NCI-H1694 (cell line): ENCODE measurements at regions not wholly inside any gene's neighbourhood (a gene's known extent, or its start where the extent isn't known, plus 50 kb on each side); places are given as distances from the start of the nearest gene placed in this dataset.
"Not testable (repeated sequence)": the region's sequence is repeated elsewhere in the genome, so short reads cannot be mapped to it uniquely, and the experiment has no call there.

Source experiments
- DNase-seq: peaks from one replicate; lab custom pipeline; 2025; lab: John Stamatoyannopoulos, UW

- no peak for DNase-seq
Observed at GRCh38 chr5:66413931-66414330, 182.3 kb upstream of the MAST4 start.

DNA sequence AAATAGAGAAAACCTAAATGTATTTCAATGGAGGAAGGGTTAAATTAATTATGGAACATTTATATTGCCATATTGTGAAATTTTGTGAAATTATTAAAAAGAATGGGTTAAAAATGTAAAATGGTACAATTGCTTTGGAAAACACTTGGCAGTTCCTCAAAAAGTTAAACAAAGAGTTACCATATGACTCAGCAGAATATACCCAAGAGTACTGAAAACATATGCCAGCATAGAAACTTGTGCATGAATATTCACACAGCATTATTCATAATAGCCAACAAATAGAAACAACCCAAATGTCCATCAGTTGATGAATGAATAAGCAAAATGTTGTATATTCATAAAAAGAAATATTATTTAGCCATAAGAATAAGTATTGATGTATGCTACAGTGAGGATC lies 181.0 kb upstream of the MAST4 start:
- DNase-seq = no peak

GRCh38 chr5:66416698-66417097 lies 179.5 kb upstream of the MAST4 start:
- no peak for DNase-seq

DNA sequence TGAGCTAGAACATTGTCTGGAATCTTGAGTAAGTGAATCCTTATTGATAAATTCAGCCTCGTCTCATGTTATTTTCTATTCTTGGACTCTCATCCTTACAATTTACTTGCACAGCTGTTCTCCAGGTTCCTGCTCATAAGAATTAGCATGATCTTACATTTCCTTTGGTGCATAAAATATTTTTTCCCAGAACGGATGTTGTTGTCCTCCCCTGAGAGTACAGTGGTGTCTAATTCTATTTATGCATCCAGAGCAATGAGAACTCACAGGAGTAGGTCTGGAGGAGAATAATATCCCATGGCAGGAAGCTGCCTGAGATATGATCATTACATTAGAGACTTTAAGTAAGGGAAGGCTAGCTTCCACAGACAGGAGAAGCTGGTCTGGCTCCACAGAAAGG lies 178.4 kb upstream of the MAST4 start:
- DNase-seq = no peak

- no peak for DNase-seq
Observed at GRCh38 chr5:66423484-66423883, 172.7 kb upstream of the MAST4 start.

DNA sequence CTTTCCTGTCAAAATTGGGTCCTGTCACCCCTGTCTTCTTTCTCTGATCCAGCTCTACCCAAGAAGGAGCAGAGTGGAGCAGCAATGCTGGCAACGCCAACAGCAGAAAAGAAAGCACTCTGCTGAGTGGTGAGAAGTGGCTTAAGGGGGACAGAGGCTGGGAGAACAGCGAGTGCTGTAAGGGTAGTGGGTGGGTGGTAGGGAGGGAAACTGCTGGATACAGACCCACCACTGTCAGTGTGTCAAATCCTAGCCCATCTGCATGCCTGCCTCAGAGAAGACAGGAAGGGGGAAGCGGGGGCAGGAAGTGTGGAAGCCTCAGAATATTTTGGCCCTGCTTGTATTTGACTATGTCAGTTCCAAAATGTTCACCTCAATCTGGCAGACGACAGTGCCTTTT lies 170.4 kb upstream of the MAST4 start:
- DNase-seq = no peak

DNA sequence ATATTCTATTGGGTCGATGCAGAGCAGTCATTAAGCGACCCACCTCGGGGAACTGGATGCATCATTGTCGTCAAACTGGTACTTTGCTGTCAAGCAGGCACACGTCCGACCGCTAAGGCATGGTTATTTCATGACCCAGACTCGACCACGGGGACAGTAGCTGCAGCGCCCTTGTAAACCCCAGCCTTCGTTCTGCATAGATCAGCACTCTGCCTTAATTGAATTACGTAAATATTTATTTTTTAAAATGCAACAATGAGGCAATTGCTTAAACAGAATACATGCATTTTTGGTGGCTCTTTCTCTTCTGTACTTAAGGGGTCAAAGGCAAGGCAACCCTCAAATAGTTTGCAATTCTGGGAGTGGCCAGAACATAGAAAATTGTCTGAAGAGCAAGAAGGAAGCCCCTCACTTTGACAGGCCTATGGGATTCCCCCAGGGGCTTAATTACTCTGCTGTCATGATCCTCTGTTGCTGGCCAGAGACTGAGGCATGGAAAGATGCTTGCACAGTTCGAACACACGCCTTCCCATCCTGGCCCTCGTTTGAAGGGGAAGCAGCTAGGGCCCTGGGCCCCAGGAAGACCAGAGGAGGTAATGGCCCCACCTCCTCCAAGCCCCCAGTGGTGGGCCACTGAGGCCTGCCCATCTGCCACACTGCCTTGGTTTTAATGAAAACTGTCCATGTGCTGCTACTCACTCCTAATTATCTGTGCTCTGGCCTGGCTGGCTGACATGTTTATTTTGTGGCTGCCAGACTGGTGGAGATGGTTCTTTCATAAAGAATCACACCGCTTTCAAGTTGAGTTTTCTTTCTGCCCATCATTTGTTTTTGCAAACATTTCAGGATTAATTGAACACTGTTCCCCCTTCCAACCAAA lies 169.7 kb upstream of the MAST4 start:
- no peak for DNase-seq

- no peak for DNase-seq
Observed at GRCh38 chr5:66427139-66427442, 169.1 kb upstream of the MAST4 start.

GRCh38 chr5:66436721-66437120 lies 159.5 kb upstream of the MAST4 start:
- no peak for DNase-seq

GRCh38 chr5:66438087-66438486 lies 158.1 kb upstream of the MAST4 start:
- no peak for DNase-seq

- DNase-seq = no peak
Observed at GRCh38 chr5:66438696-66439095, 157.5 kb upstream of the MAST4 start.

GRCh38 chr5:66440202-66440680 lies 156.0 kb upstream of the MAST4 start:
- no peak for DNase-seq

DNA sequence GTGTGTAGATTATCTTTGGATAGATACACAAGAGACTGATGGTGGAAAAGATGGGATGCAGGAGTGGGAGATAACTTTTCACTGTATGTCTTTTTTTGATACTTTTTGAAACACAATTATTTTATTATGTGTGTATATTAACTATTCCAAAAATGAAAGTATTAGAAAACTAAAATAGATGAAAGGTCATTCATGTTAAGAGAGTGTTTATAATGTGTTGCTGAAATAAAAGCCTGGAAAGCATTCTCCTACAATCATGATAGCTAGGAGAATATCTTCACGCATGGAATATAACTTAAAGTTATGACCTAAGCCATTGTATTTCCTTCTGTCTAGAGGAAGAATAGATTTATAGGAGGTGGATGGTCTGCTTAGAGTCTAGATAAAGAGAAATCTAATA lies 154.8 kb upstream of the MAST4 start:
- DNase-seq = no peak

DNA sequence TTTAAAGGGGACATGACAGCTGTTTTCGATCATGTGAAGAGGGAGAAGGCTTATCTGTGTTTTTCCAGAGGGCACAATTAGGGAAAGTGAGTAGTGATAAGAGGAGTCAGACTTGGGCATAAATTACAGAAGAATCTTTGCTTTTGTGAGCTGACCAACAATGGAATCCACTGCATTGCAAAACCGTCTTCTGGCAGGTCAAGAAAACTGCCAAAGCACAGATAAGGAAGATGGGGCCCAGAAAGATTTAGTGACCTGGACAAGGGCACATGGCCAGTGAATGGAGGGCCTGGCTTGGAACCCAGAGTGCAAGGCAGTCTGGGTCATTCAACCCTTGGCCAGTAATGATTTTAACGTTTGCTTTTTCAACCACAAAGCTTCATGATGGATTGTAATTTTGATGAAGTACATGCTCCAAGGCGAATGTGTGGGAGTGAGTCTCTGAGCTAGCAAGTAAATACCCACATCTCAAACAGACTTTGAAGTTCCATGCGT lies 153.2 kb upstream of the MAST4 start:
- DNase-seq = no peak

- no peak for DNase-seq
Observed at GRCh38 chr5:66443462-66444130, 152.6 kb upstream of the MAST4 start.

- not testable (repeated sequence) for DNase-seq
Observed at GRCh38 chr5:66448070-66448469, 148.1 kb upstream of the MAST4 start.

DNA sequence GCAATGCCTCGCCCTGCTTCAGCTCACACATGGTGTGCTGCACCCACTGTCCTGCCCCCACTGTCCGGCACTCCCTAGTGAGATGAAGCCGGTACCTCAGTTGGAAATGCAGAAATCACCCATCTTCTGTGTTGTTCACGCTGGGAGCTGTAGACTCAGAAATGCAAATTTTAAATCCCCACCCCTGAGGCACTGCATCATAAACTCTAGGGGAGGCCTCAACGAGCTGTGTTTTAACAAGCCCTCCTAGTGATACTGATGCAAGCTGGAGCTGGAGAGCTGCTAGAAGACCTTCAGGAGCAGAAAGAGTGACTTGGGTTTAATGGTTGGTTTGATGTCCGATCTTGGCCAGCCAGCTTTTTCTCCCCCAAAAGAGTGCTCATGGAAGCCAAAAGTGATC lies 146.0 kb upstream of the MAST4 start:
- no peak for DNase-seq

DNA sequence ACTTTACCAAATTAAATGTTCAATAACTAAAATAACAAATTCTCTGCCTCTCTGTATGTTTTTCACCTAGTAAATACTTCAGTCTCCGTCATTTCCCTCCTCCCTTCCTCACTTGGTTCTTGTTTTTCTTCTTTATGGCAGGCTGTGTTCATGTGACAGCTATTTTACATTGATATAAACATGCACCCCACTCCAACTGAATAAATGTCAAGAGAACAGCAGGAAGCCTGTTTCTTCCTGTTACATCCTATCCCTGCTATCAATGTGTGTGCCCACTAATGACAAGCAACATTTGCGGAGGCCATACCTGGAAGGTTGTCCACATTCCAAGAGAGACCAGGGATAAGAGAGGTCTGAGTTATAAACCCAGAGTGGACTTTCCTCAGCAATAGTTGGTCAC lies 145.2 kb upstream of the MAST4 start:
- no peak for DNase-seq

- no peak for DNase-seq
Observed at GRCh38 chr5:66452109-66452508, 144.1 kb upstream of the MAST4 start.

GRCh38 chr5:66454186-66455078 lies 141.8 kb upstream of the MAST4 start:
- no peak for DNase-seq

- no peak for DNase-seq
Observed at GRCh38 chr5:66459728-66460127, 136.5 kb upstream of the MAST4 start.

- DNase-seq = no peak
Observed at GRCh38 chr5:66467564-66467963, 128.6 kb upstream of the MAST4 start.
